Esophagus squamous epithelium (tissue), 4 donors: ENCODE measurements at regions not wholly inside any gene's neighbourhood (a gene's known extent, or its start where the extent isn't known, plus 50 kb on each side); places are given as distances from the start of the nearest gene placed in this dataset.

Experiments used
- CTCF ChIP-seq, 6 experiments: fragments of 450-650 bp in 4 of 6; fragments of 200-600 bp in 2 of 6; sonication (generic) in 2 of 6; IDR thresholded peaks; one replicate each; pipeline ENCODE4 v1.5.1; 2016 to 2019; ENCODE audit warnings: antibody characterized with exemption in 6 of 6, mild to moderate bottlenecking in 4 of 6, moderate library complexity in 4 of 6
- POLR2A ChIP-seq, 4 donors: fragments of 450-650 bp; IDR thresholded peaks; one replicate each; pipeline ENCODE4 v1.6.1; 2017; ENCODE audit warnings: antibody characterized with exemption in 4 of 4, mild to moderate bottlenecking in 4 of 4, moderate library complexity in 3 of 4

- TF ChIP-seq CTCF (IDR thresholded peaks at IDR 0.05) (no peak), POLR2A (IDR thresholded peaks at IDR 0.05) (no peak)
These were observed 586.1 kb upstream of the CDH6 start for GRCh38 chr5:30607301-30607894.
